AG04450 (cell line): ENCODE measurements at regions not wholly inside any gene's neighbourhood (a gene's known extent, or its start where the extent isn't known, plus 50 kb on each side); places are given as distances from the start of the nearest gene placed in this dataset.
A peak's percentile ranks its signal among the peaks of the same experiment; 100 is the strongest.

ENCODE experiments used
- CTCF ChIA-PET: fragments of 300-600, 350-600 bp; formaldehyde crosslinking; extraction: SDS; loops from one replicate; lab custom pipeline; 2022; ENCODE audit warnings: antibody characterized with exemption, inconsistent platforms; lab: Charles Lee
- POLR2A ChIA-PET: fragments of 350-600 bp; formaldehyde crosslinking; extraction: SDS; loops from one replicate; lab custom pipeline; 2021; ENCODE audit warnings: antibody characterized with exemption, inconsistent platforms; lab: Yijun Ruan, JAX
- DNase-seq: peaks from one replicate; pipeline ENCODE4 v3.0.0-alpha.2; 2011; ENCODE audit warnings: low read depth, low spot score
- H3K27ac ChIP-seq: one replicate; pipeline ENCODE4 v1.5.1; 2012; ENCODE audit warnings: low read depth, low read length, control low read depth
- H3K27me3 ChIP-seq: one replicate; pipeline ENCODE4 v1.6.0; 2012; ENCODE audit warnings: low read length; ENCODE audit not compliant: control insufficient read depth, insufficient read depth
- H3K4me3 ChIP-seq: 2 replicates; pipeline ENCODE4 v1.5.1; 2011; ENCODE audit warnings: mild to moderate bottlenecking, low read depth, low read length, control low read depth
- H3K9me3 ChIP-seq: 2 replicates; pipeline ENCODE4 v1.5.1; 2012; ENCODE audit warnings: low read length; ENCODE audit not compliant: control insufficient read depth, insufficient read depth
- TF ChIP-seq, protein P1 (sequence below): IDR thresholded peaks from 2 replicates; pipeline ENCODE4 v1.5.1; 2011; ENCODE audit warnings: low read depth, low read length, control low read depth, inconsistent platforms

DNA sequence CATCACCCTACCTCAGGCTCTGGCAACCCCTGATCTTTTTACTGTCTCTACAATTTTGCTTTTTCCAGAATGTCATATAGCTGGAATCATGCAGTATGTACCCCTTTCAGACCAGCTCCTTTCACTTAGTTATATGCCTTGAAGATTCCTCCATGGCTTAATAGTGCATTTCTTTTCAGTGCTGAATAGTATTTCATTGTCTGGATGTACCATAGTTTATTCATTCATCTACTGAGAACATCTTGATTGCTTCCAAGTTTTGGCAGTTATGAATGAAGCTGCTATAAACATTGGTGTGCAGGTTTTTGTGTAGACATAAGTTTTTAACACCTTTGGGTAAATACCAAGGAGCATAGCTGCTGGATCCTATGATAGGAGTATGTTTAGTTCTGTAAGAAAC is 50.8 kb upstream of the ANP32A start:
- CTCF ChIA-PET: interaction anchor here (0.5 to 1.4 kb wide), 3 partner anchors 198 to 669 kb away, joined by 4 to 6 read pairs (median 4); no protein-coding TSS in a partner anchor
- TF ChIP-seq, protein P1, sequence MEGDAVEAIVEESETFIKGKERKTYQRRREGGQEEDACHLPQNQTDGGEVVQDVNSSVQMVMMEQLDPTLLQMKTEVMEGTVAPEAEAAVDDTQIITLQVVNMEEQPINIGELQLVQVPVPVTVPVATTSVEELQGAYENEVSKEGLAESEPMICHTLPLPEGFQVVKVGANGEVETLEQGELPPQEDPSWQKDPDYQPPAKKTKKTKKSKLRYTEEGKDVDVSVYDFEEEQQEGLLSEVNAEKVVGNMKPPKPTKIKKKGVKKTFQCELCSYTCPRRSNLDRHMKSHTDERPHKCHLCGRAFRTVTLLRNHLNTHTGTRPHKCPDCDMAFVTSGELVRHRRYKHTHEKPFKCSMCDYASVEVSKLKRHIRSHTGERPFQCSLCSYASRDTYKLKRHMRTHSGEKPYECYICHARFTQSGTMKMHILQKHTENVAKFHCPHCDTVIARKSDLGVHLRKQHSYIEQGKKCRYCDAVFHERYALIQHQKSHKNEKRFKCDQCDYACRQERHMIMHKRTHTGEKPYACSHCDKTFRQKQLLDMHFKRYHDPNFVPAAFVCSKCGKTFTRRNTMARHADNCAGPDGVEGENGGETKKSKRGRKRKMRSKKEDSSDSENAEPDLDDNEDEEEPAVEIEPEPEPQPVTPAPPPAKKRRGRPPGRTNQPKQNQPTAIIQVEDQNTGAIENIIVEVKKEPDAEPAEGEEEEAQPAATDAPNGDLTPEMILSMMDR: no peak
- no peak overlapping the region for H3K27ac ChIP-seq
- no peaks in the 10 kb centered on the region for H3K9me3 ChIP-seq
- H3K27me3 ChIP-seq: peaks cover 27% of the 10 kb centered on the region
- DNase-seq: no peak
- no peak overlapping the region for H3K4me3 ChIP-seq
- POLR2A ChIA-PET: no interaction called here

DNA sequence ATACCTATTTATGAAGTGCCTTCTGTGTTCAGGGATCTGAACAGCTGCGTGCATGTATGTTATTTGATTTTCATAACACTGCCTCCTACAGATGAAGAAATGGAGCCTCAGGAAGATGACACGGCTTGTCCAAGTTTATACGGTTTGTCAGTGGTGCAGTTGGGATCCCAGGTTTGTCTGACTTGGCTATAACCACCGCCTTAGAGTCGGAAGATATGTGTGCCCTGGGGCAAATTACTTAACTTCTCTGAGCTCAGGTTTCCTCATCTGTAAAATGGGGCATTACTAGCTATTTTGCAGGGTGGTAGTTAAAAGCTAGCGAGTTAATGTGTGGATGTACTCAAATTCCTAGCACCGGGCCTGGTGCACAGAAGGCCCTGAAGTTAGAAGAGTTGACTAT is 54.1 kb upstream of the ANP32A start:
- DNase-seq: no peak
- CTCF ChIA-PET: interaction anchor here (0.5 to 3.5 kb wide), 22 partner anchors 10 to 568 kb away, joined by 3 to 50 read pairs (median 8); no protein-coding TSS in a partner anchor
- no peak overlapping the region for H3K4me3 ChIP-seq
- H3K27me3 ChIP-seq: peaks cover 28% of the 10 kb centered on the region
- POLR2A ChIA-PET: no interaction called here
- no peaks in the 10 kb centered on the region for H3K9me3 ChIP-seq
- no peak overlapping the region for H3K27ac ChIP-seq
- TF ChIP-seq, protein P1: no peak

DNA sequence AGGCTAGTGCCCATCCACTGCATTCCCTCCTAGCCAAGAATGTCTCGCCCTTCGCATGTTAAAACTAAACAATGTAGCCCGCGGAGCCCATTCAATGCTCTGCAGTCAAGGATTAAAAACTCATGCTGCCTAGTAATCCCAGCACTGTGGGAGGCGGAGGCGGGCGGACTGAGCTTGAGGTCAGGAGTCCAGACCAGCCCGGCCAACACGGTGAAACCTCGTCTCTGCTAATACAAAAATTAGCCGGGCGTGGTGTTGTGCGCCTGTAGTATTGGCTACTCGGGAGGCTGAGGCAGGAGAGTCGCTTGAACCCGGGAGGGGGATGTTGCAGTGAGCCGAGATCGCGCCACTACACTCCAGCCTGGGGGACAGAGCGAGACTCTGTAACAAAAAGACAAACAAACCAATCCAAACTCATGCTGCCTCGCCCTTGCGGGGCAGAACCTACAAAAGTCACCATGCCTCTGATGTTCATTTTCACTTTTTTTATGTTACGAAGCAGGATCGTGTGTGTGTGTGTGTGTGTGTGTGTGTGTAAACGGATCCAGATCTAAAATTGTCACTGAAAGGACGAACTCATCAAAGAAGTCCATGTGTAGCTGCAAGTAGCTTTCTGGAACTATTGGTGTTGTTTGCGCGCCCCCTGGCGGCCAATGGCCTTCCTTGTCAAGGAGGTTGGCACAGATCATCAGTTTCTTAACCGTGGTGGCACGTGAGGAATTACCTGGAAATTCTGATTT is 54.8 kb upstream of the SPESP1 start:
- no peaks in the 10 kb centered on the region for H3K9me3 ChIP-seq
- TF ChIP-seq, protein P1: peak; percentile 86
- ChIA-PET CTCF (interaction anchor here (0.5 to 3.5 kb wide), 54 partner anchors 11 to 1478 kb away, joined by 3 to 50 read pairs (median 5); partner anchors contain the start of gene NOX5), POLR2A (interaction anchor here (0.7 to 1.2 kb wide), 2 partner anchors 185 to 316 kb away, joined by 5 to 6 read pairs; no protein-coding TSS in a partner anchor)
- H3K27me3 ChIP-seq: peaks cover 24% of the 10 kb centered on the region
- peak overlapping the region; percentile 21 for H3K27ac ChIP-seq
- peak; percentile 65 for DNase-seq
- H3K4me3 ChIP-seq: peak overlapping the region; percentile 57

DNA sequence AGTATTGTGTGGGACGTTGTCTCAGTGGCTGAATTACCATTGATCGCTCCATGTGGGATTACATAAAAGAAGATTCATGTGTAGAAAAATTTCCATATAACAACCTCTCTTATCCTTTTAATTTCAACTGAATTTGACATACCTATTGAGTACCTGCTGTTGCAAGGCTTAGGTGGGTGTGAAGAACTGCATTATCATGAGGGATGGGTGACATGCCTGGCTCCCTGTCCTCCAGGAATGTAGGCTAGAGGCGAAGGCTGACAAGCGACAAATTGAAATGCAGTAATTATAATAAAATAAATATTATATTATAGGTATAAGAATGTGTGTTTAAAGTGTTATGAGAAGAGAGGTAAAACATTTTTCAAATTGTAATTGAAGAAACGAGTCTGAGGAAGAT is 52.7 kb upstream of the SPESP1 start:
- Histone ChIP-seq H3K27ac (no peak overlapping the region), H3K27me3 (peaks cover 16% of the 10 kb centered on the region), H3K4me3 (no peak overlapping the region), H3K9me3 (no peaks in the 10 kb centered on the region)
- DNase-seq: no peak
- POLR2A ChIA-PET: no interaction called here
- TF ChIP-seq, protein P1: no peak
- CTCF ChIA-PET: interaction anchor here (1.4 to 3.5 kb wide), 3 partner anchors 324 to 571 kb away, joined by 7 to 38 read pairs (median 35); no protein-coding TSS in a partner anchor

DNA sequence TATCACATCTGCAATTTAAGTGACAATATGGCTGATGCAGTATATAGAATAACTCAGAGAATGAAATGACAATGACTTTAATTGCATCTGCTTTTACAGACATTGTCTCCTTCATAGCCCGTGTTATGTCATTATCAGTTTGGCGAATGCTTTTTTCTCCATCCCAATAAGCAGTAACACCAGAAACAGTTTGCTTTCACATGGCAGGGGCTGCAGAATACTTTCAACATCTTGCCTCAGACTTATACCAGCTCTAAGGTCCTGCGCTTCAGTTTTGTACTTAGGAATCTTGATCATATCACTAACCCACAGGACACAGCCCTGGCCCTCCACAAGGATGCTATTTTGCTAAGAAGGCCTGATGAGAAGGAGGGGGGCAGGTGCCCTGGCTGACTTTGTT is 49.9 kb upstream of the SPESP1 start:
- TF ChIP-seq, protein P1: no peak
- POLR2A ChIA-PET: no interaction called here
- Histone ChIP-seq H3K9me3 (no peaks in the 10 kb centered on the region), H3K27ac (no peak overlapping the region), H3K4me3 (no peak overlapping the region), H3K27me3 (peaks cover 21% of the 10 kb centered on the region)
- no peak for DNase-seq
- CTCF ChIA-PET: interaction anchor here (1.0 kb wide), 1 partner anchor 207 kb away, joined by 4 read pairs; no protein-coding TSS in a partner anchor
